ENCODE measurements at regions not wholly inside any gene's neighbourhood (a gene's known extent, or its start where the extent isn't known, plus 50 kb on each side); places are given as distances from the start of the nearest gene placed in this dataset.

DNA sequence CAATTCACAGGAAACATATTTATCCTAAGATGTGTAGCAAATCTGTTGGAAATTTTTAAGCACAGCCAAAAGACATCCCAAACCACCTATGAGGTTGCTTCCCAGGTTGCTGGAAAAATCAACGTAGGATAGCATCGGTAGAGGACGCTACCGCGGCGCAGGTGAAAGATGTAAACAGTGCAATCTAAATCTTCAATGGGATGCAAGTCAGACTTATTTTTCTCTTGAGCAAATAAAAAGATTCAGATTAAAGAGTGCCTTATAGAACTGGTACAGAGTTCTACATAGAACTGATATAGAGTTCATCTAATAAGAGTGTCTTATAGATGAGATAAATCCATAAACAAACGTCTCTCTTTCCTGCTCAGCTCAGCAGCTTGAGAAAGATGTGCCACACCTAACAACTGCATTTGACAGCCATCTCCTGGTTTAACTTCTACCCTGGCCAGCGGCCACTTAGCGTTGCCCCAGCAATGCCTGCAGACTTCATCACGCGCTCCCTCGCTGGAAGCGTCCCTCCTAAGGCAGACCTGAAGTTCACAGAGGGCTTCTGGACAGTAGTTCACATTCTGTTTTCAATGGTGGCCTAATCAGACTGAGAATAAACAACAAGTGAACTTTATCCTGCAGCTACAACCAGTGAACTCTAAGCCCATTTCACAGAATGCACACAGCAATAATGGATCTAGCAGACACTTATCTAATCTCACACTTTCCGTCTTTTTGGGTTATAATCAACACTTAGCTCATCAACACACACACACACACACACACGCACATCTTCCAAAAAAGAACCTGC, 164.5 kb downstream of the TOMM20 start:
- DNase-seq (ENCODE audit: low read depth, low spot score) (no peak), FAIRE-seq (no peak)
- H4K20me1 ChIP-seq (ENCODE audit: control insufficient read depth, extremely low read depth, insufficient read depth, low read length) = no peaks in the 10 kb centered on the region
- no peak overlapping the region for H3K27ac ChIP-seq (ENCODE audit: control insufficient read depth, insufficient read depth, low read length)
- no peak overlapping the region for H2AFZ ChIP-seq (ENCODE audit: control insufficient read depth, low read length)
- no peaks in the 10 kb centered on the region for H3K79me2 ChIP-seq (ENCODE audit: control insufficient read depth, insufficient read depth, low read length)
- H3K36me3 ChIP-seq (ENCODE audit: control insufficient read depth in 2 of 2, extremely low read depth in 1 of 2, insufficient read depth in 2 of 2, low read length in 2 of 2) = no peaks in the 10 kb centered on the region
- no peak overlapping the region for H3K4me3 ChIP-seq (ENCODE audit: control insufficient read depth in 2 of 3, extremely low read depth in 1 of 3, insufficient read depth in 2 of 3, low read depth in 1 of 3, low read length in 3 of 3)
- H3K9me3 ChIP-seq (ENCODE audit: control insufficient read depth, low read depth, low read length) = no peaks in the 10 kb centered on the region
- H3K9me1 ChIP-seq (ENCODE audit: control insufficient read depth, extremely low read depth, insufficient read depth, low read length) = no peaks in the 10 kb centered on the region
- no peak overlapping the region for H3K4me2 ChIP-seq (ENCODE audit: control insufficient read depth, extremely low read depth, insufficient read depth, low read depth, low read length)
- H3K27me3 ChIP-seq (ENCODE audit: control insufficient read depth, extremely low read depth, insufficient read depth, low read length) = no peaks in the 10 kb centered on the region
- H3K4me1 ChIP-seq (ENCODE audit: control insufficient read depth, extremely low read depth, insufficient read depth, low read length) = peaks cover 2% of the 10 kb centered on the region
- dilution Hi-C loops (cut with MboI; ENCODE audit: extremely low pct_ligation_motif_present, low sequenced_read_pairs) = no loop called here
- no peak overlapping the region for H3K9ac ChIP-seq (ENCODE audit: control insufficient read depth, extremely low read depth, insufficient read depth, low read length)
- TF ChIP-seq EZH2 (IDR thresholded peaks at IDR 0.05; ENCODE audit: low read length) = no peak
- TF ChIP-seq, protein P1, sequence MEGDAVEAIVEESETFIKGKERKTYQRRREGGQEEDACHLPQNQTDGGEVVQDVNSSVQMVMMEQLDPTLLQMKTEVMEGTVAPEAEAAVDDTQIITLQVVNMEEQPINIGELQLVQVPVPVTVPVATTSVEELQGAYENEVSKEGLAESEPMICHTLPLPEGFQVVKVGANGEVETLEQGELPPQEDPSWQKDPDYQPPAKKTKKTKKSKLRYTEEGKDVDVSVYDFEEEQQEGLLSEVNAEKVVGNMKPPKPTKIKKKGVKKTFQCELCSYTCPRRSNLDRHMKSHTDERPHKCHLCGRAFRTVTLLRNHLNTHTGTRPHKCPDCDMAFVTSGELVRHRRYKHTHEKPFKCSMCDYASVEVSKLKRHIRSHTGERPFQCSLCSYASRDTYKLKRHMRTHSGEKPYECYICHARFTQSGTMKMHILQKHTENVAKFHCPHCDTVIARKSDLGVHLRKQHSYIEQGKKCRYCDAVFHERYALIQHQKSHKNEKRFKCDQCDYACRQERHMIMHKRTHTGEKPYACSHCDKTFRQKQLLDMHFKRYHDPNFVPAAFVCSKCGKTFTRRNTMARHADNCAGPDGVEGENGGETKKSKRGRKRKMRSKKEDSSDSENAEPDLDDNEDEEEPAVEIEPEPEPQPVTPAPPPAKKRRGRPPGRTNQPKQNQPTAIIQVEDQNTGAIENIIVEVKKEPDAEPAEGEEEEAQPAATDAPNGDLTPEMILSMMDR (optimal IDR thresholded peaks at IDR 0.05 in 1 of 3, IDR thresholded peaks at IDR 0.05 in 1 of 3, conservative IDR thresholded peaks at IDR 0.05 in 1 of 3; ENCODE audit: extremely low read depth in 1 of 3, insufficient read depth in 2 of 3, low read length in 3 of 3) = no peak

DNA sequence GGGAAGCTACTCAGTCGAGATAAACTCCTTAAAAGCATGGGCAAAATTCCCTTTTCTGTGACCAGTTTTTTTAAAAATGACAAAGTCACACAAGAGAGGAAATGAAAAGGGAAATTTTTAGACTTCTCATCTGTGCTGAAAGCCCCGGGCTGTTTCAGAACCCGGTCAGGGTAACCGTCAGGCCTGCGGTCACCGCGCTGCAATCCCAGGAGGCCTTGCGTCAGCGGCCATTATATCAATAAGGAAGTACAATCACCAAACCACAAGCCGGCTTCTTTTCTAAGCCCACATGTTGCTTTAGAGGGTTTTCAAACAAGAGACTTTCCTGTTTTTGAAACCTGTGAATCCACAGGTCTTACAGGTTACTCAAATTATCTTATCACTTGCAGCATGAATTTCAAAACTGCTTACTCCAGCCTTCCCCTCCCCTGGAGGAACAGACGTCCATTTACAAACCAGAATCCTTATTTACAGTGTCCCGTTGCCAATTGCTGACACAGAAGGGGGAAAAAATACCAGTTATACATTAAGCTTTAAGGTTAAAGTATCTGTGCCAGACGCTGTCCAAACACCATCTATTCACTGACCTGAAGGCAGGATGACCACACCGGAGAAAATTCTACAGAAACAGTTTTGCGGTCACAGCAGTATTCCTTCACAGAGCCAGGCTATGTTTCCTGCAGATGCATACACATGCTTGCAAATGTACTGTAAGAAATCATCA, 165.3 kb downstream of the TOMM20 start:
- no peaks in the 10 kb centered on the region for H4K20me1 ChIP-seq (ENCODE audit: control insufficient read depth, extremely low read depth, insufficient read depth, low read length)
- no peaks in the 10 kb centered on the region for H3K4me1 ChIP-seq (ENCODE audit: control insufficient read depth, extremely low read depth, insufficient read depth, low read length)
- TF ChIP-seq EZH2 (IDR thresholded peaks at IDR 0.05; ENCODE audit: low read length) = no peak
- TF ChIP-seq, protein P1 (optimal IDR thresholded peaks at IDR 0.05 in 1 of 3, IDR thresholded peaks at IDR 0.05 in 1 of 3, conservative IDR thresholded peaks at IDR 0.05 in 1 of 3; ENCODE audit: extremely low read depth in 1 of 3, insufficient read depth in 2 of 3, low read length in 3 of 3) = no peak
- H2AFZ ChIP-seq (ENCODE audit: control insufficient read depth, low read length) = no peak overlapping the region
- no peaks in the 10 kb centered on the region for H3K36me3 ChIP-seq (ENCODE audit: control insufficient read depth in 2 of 2, extremely low read depth in 1 of 2, insufficient read depth in 2 of 2, low read length in 2 of 2)
- no peak for DNase-seq (ENCODE audit: low read depth, low spot score)
- H3K4me3 ChIP-seq (ENCODE audit: control insufficient read depth in 2 of 3, extremely low read depth in 1 of 3, insufficient read depth in 2 of 3, low read depth in 1 of 3, low read length in 3 of 3) = no peak overlapping the region
- no peaks in the 10 kb centered on the region for H3K27me3 ChIP-seq (ENCODE audit: control insufficient read depth, extremely low read depth, insufficient read depth, low read length)
- no peaks in the 10 kb centered on the region for H3K9me3 ChIP-seq (ENCODE audit: control insufficient read depth, low read depth, low read length)
- H3K9ac ChIP-seq (ENCODE audit: control insufficient read depth, extremely low read depth, insufficient read depth, low read length) = no peak overlapping the region
- H3K27ac ChIP-seq (ENCODE audit: control insufficient read depth, insufficient read depth, low read length) = no peak overlapping the region
- no peaks in the 10 kb centered on the region for H3K9me1 ChIP-seq (ENCODE audit: control insufficient read depth, extremely low read depth, insufficient read depth, low read length)
- FAIRE-seq = no peak
- H3K79me2 ChIP-seq (ENCODE audit: control insufficient read depth, insufficient read depth, low read length) = no peaks in the 10 kb centered on the region
- dilution Hi-C loops (cut with MboI; ENCODE audit: extremely low pct_ligation_motif_present, low sequenced_read_pairs) = no loop called here
- H3K4me2 ChIP-seq (ENCODE audit: control insufficient read depth, extremely low read depth, insufficient read depth, low read depth, low read length) = no peak overlapping the region
